Skeletal muscle cell (primary cell): ENCODE measurements at regions not wholly inside any gene's neighbourhood (a gene's known extent, or its start where the extent isn't known, plus 50 kb on each side); places are given as distances from the start of the nearest gene placed in this dataset.
A peak's percentile ranks its signal among the peaks of the same experiment; 100 is the strongest.
"Not testable (repeated sequence)": the region's sequence is repeated elsewhere in the genome, so short reads cannot be mapped to it uniquely, and the experiment has no call there.

Experiments
- DNase-seq: peaks from one replicate; pipeline ENCODE4 v3.0.0-alpha.2; 2010; ENCODE audit warnings: low read depth
- H3K4me3 ChIP-seq: 2 replicates; pipeline ENCODE4 v1.5.1; 2011; ENCODE audit warnings: low read depth, mild to moderate bottlenecking, control low read depth, low read length, moderate library complexity

DNA sequence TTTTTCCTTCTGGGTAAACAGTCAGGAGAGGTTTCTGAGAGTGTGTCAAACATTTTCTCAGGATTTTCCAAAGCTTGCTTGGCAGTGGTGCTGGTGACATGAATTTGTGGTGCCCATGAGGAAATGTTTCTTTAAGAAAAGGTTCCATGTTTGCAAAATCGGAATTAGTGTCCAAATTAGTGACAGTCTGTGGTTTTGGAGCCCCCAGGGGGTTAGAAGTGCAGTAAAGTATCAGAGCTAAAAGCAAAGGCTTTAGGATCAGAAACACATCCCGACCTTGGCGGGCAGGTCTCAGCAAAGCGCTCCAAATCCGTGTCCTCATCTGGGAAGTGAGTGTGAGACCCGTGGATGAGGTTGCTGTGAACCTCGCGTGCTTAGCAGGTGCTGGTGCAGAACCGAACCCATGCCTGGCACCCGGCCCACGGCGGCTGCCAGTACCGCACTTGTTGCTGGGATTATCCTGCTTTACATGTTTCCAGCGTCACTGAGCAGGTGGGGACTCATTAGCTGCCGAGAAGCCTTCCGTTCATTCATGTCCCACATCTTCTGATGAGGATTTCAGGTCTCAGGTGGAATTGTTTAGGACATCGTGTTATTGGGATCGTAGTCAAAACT lies 70.8 kb upstream of the COL5A1 start:
- no peak for DNase-seq
- H3K4me3 ChIP-seq, result no peak overlapping the region

DNA sequence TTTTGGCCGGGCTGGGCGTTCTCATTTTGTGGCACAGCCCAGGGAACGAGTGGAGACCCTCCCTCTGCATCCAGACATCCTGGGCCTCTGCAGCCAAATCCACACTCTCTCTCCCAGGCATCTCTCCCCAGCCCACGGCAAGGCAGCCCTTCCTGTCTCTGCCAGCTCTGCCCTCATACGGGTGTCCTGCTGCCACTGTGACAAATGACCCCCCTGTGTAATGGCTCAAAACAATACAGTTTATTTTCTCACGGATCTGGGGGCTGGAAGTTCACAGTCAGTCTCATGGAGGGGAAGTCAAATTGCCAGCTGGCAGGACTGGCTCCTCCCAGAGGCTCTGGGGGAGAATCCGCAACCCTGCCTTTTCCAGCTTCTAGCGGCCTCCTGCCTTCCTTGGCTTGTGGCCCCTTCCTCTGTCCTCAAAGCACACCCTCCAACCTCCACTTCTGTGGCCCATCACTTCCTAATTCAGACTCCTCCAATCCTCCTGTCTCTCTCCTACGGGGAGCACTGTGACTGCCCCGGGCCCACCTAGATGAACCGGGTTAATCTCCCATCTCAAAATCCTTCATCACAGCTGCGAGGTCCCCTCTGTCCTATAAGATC lies 70.2 kb upstream of the COL5A1 start:
- H3K4me3 ChIP-seq, result no peak overlapping the region
- DNase-seq, result no peak

DNA sequence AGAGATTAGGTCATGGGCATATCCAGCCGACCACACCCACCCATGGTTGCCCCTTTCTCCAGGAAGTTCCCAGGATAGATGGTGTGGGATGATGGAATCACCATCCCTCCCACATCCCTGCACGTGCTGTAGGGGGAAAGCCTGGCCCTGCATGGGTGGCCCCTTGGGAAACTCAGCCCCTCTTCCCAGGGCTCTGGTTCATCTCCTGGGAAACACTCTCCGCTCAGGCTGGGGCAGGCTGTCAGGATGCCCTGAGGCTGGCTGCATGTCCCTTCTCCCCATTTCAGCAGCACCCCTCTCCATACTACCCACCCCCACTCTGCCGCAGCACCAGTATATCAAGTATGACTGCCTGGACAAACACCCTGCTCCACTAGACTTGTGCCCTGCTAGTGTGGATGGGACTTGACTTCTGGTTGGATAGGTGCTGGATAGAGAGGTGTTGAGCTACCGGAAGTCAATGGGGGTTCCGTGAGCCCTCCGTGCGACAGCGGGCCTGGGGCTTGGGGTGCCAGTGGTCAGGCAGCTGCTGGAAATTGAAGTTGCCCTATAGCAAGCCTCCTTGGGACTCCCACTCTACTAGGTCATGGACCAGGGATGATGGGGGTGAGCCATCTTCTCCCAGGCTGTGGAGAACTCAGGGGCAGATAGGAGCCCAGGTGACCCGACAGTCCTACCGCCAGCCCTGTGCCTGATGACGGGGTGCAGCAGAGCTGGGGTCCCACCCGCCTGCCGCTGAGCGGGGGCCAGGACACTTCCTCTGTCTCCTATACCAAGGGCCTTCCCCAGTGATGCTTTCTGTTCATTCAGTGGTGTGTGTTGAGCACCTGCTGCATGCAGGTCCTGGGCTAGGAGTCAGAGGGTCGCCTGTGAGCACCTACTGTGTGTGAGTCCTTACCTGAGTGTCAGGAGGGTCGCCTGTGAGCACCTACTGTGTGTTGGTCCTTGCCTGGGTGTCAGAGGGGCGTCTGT lies 69.4 kb upstream of the COL5A1 start:
- no peak for DNase-seq
- H3K4me3 ChIP-seq, result no peak overlapping the region

DNA sequence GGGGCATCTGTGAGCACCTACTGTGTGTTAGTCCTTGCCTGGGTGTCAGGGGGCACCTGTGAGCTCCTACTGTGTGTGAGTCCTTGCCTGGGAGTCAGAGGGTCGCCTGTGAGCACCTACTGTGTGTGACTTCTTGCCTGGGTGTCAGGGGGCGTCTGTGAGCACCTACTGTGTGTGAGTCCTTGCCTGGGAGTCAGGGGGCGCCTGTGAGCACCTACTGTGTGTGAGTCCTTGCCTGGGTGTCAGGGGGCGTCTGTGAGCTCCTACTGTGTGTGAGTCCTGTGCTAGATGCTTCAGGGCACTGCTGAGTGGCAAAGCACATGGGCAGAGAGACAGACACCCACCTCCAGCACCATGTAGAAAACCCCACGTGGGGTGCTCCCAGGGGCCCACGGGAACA lies 66.9 kb upstream of the COL5A1 start:
- DNase-seq, H3K4me3 ChIP-seq: not testable (repeated sequence)

DNA sequence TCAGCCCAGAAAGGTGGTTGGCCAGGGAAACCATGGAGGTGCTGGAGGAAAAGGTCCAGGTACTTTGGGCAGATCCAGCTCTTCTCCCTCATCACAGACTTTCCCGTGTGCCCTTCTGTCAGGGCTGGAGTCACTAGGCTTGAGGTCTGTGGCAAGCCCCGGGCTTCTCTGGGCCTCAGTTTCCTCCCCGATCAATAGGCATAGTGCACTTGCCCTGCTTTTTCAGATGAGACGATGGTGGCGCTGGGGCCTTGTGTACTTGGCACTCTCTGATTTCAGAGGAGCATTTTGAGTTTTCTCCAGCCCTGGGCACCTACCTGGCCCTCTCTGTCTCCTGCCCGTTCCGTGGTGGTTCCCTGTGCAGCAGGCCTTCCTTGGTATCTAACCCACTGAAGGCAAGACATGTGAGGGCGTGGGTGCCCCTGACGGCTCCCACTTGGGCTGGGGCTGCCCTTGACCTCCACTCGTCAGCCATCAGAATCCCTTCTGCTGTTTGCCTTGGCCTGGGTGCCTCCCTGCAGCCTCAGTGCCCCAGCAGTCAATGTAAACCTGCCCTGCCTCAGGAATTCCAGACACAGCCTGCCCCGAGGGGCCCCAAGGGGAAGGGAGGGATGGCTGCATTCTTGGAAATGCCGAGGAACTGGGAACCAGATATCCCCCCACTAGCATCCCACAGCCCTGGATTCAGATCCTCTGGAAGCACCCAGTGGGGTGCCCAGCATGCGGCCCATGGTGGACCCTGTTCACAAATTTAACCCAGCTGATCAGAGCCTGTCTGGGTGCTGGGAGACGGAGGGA lies 66.3 kb upstream of the COL5A1 start:
- no peak overlapping the region for H3K4me3 ChIP-seq
- no peak for DNase-seq

DNA sequence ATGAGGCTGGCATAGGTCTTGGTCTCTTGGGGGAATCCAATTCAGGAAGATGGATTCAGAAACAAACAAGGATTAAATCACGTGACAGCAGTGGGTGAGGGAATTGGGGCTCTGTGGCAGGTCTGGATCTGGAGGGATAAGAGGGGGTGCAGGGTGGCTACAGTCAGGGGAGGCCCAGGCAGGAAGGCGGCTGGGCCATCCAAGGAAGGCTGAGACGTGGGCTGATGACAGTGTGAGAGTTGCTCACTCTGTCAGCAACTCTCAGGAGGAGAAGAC lies 65.8 kb upstream of the COL5A1 start:
- no peak for DNase-seq
- H3K4me3 ChIP-seq, result no peak overlapping the region

DNA sequence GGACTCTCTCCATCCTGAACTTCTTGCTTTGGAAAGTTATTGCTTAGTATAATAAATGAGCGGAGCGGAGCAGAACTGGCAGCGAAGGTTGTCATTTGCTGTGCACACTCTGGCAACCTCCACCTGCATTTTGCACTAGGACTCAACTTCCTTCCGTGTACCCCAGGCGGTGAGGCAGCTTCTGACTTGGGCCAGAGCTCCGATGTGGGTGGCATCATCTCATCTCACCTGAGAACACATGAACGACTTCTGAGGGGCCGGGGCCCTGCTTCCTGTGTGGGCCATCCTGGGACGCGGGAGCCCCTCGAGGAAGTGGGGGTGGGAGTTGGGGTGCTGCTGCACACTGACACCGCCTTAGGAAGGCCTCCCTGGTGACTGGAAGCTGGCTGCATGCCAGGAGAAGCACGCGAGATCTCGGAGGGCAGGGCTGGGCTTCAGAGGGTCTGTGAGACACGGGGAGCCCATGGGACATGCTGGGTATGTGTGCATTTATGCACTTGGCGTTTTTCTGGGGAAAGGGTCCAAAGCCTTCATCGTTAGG lies 56.5 kb upstream of the COL5A1 start:
- no peak for DNase-seq
- H3K4me3 ChIP-seq, result no peak overlapping the region

DNA sequence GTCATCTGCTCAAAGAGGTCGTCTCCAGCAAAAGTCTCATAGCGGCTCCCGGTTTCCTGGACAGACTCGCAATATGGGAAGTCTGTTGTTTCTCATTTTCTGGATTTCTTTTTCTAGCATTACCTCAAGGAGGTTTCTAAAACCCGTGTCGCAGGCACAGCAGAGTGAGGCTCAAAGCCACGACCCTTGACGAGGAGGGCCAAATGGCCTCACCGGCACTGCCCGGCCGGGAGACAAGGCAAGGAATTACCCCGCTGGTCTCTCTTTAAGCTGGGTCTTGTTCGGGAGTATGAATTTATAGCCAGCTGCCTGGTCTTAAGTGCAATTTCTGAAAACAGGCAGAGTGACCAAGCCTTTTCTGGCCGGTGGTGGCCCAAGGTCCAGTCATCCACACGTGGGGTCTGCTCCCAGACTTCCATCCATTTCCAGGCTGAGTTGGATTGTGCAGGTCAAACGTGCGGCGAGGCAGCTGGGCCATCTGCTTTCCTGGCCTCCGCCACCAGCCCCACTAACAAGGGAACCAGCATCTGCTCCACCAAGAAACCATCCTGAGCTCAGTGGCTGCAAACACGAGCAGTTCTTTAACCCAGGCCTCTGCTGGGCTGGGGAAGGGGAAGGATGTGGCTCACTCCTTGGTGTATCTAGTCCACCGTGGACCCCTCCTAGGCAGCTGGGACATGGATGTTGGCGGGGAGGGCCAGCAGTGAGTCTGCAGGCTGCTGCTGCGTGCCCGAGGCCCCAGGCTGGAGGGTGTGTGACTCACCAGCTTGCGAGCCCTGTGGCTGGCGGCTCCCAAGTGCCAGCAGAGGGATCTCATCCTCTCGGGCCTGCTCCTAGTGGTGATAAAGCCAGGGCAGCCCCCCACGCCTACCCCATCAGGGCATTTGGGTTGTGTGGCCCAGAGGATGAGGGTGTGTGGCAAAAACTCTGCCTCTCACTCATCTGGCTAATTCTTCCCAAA lies 55.6 kb upstream of the COL5A1 start:
- DNase-seq, result peak; percentile 49
- H3K4me3 ChIP-seq, result no peak overlapping the region

DNA sequence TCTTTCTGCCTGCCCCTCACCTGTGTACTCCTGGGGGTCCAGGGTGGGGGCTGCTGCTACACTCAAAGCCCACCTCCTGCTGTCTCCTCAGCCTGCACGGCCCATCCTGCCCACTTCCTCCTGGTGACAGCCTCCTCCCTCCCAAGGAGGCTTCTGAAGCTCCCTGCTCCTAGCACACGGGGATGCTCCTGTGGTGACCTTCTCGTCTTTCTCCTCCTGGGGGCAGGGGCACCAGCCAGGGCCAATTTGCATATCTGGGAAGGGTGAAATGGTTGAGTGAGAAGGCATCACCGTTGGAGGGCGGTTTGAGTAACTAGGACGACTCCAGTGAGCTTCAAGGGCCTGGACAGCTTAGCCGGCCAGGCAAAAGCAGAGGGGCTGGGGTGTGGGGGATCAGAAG lies 51.9 kb upstream of the COL5A1 start:
- no peak for DNase-seq
- H3K4me3 ChIP-seq, result no peak overlapping the region

DNA sequence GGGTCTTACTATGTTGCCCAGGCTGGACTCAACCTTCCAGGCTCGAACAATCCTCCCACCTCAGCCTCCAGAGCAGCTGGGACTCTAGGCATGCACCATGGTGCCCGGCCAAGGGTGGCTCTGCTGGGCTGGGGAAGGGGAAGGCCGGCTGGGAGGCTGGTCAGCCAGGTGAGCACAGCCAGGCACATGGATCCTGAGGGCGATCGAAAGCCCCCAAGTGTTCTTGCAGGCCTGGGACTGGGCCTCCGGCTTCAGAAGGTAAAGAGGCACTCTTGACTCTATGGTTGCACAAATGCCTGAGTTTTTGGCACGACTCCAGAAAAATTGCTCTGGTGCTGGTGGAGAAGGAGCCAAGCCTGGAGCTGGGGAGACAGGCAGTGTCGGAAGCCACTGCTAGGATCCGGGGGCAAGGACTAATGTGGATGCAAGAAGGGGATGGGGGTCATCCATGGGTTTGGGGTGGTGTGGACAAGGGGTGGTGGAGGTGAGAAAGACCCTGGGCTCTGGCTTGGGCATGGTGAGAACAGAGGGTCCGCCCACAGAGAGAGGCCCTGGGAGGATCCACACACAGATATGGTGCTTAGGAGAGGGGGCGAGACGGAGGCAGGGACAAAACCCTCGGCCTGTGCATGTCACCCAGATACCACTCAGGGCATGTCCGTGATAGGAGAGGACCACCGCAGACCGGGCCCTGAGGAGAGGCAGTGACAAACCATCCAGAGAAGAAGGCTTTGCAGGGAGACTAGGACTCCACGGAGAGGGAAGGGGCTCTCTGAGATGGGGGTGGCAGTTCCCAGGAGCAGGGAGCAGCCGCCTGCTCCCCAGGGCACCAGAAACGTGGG lies 51.1 kb upstream of the COL5A1 start:
- DNase-seq, result no peak

DNA sequence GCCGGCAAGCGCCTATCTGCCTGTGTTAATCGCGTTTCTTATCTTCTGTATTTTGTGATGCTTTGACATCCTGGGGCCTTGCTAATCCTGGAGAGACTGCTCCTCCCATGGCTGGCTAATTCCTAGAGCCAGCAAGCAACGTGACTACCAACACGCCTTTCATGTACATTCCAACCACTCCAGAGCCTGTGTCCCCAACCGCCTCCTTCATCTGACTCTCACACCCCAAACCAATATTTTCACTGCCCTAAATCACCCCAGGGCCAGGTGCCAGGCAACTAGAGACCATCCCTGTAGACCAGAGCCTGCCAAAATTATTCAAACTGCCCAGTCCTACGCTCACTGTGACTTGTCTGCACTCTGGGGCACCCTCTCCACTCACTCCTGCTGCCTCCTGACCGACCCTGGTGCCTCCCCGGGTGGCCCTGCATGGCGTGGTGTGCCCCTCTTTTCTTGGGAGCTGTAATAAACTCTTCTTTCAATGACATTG lies 50.5 kb upstream of the COL5A1 start:
- DNase-seq, result no peak
- no peak overlapping the region for H3K4me3 ChIP-seq

More for the DNA sequence above, 51.1 kb upstream of the COL5A1 start:
- no peak overlapping the region for H3K4me3 ChIP-seq

DNA sequence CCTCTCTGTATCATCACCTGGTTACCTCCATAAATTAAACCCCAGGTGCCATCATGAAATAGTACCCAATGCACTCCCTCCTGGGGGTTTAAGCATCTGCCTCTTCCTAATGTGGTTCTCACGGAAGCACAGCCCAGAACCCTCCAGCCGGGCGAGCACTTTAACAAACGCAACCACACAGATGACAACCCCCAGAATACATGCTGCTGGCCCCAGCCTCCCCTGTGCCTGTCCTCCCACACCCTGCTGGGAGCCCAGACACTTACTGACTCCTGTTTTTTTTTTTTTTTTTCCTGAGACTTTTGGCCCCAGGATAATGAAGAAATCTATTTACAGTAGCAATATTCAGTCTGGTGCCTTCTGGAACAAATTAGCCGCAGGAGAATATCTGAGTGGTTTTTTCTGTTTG lies 50.0 kb upstream of the COL5A1 start:
- no peak for DNase-seq
- H3K4me3 ChIP-seq, result no peak overlapping the region
